Kidney epithelial cell (primary cell): ENCODE measurements at regions not wholly inside any gene's neighbourhood (a gene's known extent, or its start where the extent isn't known, plus 50 kb on each side); places are given as distances from the start of the nearest gene placed in this dataset.

Experiments used
- DNase-seq: peaks from one replicate; pipeline ENCODE4 v3.0.0-alpha.2; 2010; ENCODE audit warnings: low read depth
- H3K27me3 ChIP-seq: 2 replicates; pipeline ENCODE4 v1.6.0; 2011; ENCODE audit warnings: low read length; ENCODE audit not compliant: control insufficient read depth, insufficient read depth
- H3K36me3 ChIP-seq: 2 replicates; pipeline ENCODE4 v1.5.1; 2011; ENCODE audit warnings: low read length; ENCODE audit not compliant: control insufficient read depth, insufficient read depth
- H3K4me3 ChIP-seq: 2 replicates; pipeline ENCODE4 v1.5.1; 2011; ENCODE audit warnings: low read depth, mild to moderate bottlenecking, control low read depth, low read length
- CTCF ChIP-seq: IDR thresholded peaks from 2 replicates; pipeline ENCODE4 v1.5.1; 2011; ENCODE audit warnings: mild to moderate bottlenecking, moderate library complexity, low read length, control low read depth, inconsistent platforms; ENCODE audit not compliant: insufficient read depth, poor library complexity, severe bottlenecking

- DNase-seq: no peak
- TF ChIP-seq CTCF: no peak
- no peaks in the 10 kb centered on the region for H3K36me3 ChIP-seq
- H3K27me3 ChIP-seq: peaks cover 2% of the 10 kb centered on the region
- no peak overlapping the region for H3K4me3 ChIP-seq
These were observed 279.2 kb downstream of the RPS6KC1 start for GRCh38 chr1:213330281-213330680.

DNA sequence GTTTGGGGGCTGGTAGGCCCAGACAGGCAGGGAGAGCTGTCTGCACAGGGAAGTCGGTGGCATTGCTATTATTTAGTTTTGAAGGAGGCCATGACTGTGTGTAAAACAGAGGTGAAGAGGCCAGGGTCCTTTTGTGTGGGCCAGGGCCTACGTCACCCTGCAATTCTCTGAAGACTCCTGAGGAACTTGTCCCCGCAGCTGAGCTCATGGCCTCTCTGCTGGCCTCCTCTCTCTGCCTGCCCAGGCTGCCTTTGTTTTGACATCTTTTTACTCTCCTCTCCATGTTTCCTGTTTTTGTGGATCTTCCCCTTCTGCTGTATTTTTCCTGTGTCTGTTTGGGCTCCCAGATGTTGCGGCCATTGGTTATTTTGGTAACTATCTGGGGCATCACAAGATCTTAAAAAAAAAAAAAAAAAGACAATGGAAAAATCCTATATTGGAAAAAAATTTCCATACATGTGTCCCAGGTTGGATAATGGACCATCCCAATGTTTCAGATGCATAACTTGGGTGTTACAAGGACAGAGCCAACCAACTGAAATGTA, 280.7 kb downstream of the RPS6KC1 start:
- no peak for DNase-seq
- no peak overlapping the region for H3K4me3 ChIP-seq
- H3K36me3 ChIP-seq: no peaks in the 10 kb centered on the region
- no peak for TF ChIP-seq CTCF
- no peaks in the 10 kb centered on the region for H3K27me3 ChIP-seq

DNA sequence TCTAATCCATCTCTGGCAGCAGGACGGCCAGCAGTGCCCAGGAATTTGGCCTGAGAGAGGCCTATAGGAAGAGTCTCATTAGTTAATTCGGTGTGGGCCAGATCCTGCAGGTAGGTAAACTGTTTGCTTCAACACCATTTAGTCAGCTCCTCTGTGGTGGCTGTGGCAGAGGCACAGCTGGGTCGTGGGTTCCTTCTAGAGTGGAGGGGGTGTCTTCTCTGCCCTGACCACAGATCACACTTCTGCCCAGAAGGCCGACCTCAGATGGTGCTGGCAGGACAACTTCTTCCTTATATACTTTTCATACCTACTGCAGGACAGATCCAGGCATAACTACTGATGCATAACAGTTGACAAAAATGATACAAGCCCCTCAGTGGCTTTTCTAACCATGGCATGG, 281.4 kb downstream of the RPS6KC1 start:
- Histone ChIP-seq H3K4me3 (no peak overlapping the region), H3K27me3 (no peaks in the 10 kb centered on the region), H3K36me3 (no peaks in the 10 kb centered on the region)
- DNase-seq: no peak
- no peak for TF ChIP-seq CTCF

GRCh38 chr1:213333121-213333520, 282.1 kb downstream of the RPS6KC1 start:
- no peak for DNase-seq
- H3K36me3 ChIP-seq: no peaks in the 10 kb centered on the region
- TF ChIP-seq CTCF: no peak
- H3K4me3 ChIP-seq: no peak overlapping the region
- H3K27me3 ChIP-seq: no peaks in the 10 kb centered on the region

DNA sequence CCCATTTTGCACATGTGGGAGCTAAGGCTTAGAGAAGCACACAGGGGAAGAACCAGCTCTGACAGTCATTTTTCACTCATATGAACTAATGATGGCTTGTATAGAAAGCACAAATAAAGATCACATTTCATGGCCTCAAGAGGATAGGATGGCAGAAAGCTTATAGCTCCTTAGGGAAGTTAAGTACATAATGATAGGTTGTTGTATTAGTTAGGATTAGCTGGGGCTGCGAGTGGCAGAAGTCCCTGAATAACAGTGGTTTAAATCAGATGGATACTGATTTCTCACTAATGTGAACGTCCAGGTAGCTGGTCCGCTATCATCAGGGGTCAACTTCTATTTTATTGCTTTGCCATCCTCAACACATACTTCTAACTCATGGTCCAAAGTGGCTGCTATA, 284.0 kb downstream of the RPS6KC1 start:
- Histone ChIP-seq H3K4me3 (no peak overlapping the region), H3K27me3 (no peaks in the 10 kb centered on the region), H3K36me3 (no peaks in the 10 kb centered on the region)
- no peak for DNase-seq
- TF ChIP-seq CTCF: no peak

- no peak for DNase-seq
- Histone ChIP-seq H3K27me3 (no peaks in the 10 kb centered on the region), H3K4me3 (no peak overlapping the region), H3K36me3 (no peaks in the 10 kb centered on the region)
- TF ChIP-seq CTCF: no peak
These were observed 286.1 kb downstream of the RPS6KC1 start for GRCh38 chr1:213337025-213337678.
